Brain microvascular endothelial cell (primary cell): ENCODE measurements at regions not wholly inside any gene's neighbourhood (a gene's known extent, or its start where the extent isn't known, plus 50 kb on each side); places are given as distances from the start of the nearest gene placed in this dataset.

ENCODE experiments used
- DNase-seq: peaks from one replicate; pipeline ENCODE4 v3.0.0-alpha.2; 2020
- H3K27ac ChIP-seq: fragments of 250-450 bp; sonication (Bioruptor Pico); 2 replicates; pipeline ENCODE4 v1.5.1; 2020; ENCODE audit warnings: mild to moderate bottlenecking, moderate library complexity
- H3K27me3 ChIP-seq: fragments of 250-450 bp; sonication (Bioruptor Pico); replicated peaks from 2 replicates; pipeline ENCODE4 v1.5.1; 2020; ENCODE audit warnings: mild to moderate bottlenecking
- H3K36me3 ChIP-seq: fragments of 250-450 bp; sonication (Bioruptor Pico); replicated peaks from 2 replicates; pipeline ENCODE4 v1.5.1; 2020; ENCODE audit warnings: mild to moderate bottlenecking
- H3K4me3 ChIP-seq: 2 replicates; pipeline ENCODE4 v1.5.1; 2011; ENCODE audit warnings: low read depth, mild to moderate bottlenecking, control low read depth, low read length, moderate library complexity
- in situ Hi-C: cut with HindIII; loops from 2 replicates; pipeline ENCODE4 v1.10.0; 2017; ENCODE audit warnings: low sequenced_read_pairs, low pct_ligation_motif_present
- TF ChIP-seq, protein P1 (sequence below): IDR thresholded peaks from 2 replicates; pipeline ENCODE4 v1.5.1; 2011; ENCODE audit warnings: low read depth, mild to moderate bottlenecking, moderate library complexity, low read length, control low read depth, inconsistent platforms; ENCODE audit errors: missing control alignments

DNA sequence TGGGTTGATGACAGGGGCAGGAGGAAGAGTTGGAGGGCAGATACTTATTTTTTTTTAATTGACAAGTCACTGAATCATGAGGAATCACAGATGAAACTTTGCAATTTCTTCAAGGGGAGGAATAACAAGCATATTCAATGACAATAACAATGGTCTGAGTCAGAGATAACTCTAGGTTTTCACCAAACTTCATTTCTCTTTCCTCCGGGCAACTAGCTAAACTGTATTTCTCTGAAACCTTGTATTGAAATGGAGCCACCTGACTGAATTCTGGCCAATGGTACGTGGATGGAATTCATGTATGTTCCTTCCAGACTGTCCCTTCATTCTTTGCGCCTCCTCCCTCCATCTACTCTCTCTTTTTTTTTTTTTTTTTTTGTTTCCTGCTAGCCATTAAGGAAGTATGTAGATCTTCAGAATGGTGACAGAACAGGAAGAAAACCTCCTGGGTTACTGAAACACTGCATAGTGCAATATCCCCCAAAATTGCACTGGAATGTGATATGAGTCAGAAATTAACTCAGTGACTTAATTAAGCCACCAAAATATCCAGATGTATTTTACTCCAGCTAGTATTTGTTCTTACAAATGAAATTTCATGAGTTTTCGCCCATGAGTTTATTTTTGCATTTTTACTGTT lies 495.4 kb downstream of the OTOL1 start:
- no peak for DNase-seq
- in situ Hi-C loops = no loop called here

DNA sequence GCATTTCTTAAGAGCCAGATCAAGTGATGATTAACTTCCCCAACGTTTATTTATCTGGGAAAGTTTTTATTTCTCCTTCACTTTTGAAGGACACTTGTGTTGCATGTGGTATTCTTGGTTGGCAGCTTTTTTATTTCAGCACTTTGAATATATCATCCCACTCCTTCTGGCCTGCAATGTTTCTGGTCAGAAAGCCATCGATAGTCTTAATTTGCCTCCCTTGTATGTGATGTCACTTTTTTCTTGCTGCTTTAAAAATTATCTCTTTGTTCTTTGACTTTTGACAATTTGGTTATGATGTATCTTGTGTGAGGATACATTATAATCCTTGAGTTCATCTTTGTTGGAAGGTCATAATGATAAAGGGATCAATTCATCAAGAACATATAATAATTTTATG lies 503.2 kb downstream of the OTOL1 start:
- TF ChIP-seq, protein P1, sequence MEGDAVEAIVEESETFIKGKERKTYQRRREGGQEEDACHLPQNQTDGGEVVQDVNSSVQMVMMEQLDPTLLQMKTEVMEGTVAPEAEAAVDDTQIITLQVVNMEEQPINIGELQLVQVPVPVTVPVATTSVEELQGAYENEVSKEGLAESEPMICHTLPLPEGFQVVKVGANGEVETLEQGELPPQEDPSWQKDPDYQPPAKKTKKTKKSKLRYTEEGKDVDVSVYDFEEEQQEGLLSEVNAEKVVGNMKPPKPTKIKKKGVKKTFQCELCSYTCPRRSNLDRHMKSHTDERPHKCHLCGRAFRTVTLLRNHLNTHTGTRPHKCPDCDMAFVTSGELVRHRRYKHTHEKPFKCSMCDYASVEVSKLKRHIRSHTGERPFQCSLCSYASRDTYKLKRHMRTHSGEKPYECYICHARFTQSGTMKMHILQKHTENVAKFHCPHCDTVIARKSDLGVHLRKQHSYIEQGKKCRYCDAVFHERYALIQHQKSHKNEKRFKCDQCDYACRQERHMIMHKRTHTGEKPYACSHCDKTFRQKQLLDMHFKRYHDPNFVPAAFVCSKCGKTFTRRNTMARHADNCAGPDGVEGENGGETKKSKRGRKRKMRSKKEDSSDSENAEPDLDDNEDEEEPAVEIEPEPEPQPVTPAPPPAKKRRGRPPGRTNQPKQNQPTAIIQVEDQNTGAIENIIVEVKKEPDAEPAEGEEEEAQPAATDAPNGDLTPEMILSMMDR = no peak
- DNase-seq = no peak
- in situ Hi-C loops = no loop called here
- Histone ChIP-seq H3K27me3 (no peaks in the 10 kb centered on the region), H3K36me3 (no peaks in the 10 kb centered on the region), H3K4me3 (no peak overlapping the region), H3K27ac (no peak overlapping the region)

More for the DNA sequence above, 495.4 kb downstream of the OTOL1 start:
- Histone ChIP-seq H3K27ac (no peak overlapping the region), H3K36me3 (no peaks in the 10 kb centered on the region), H3K27me3 (no peaks in the 10 kb centered on the region), H3K4me3 (no peak overlapping the region)
- TF ChIP-seq, protein P1 = no peak

DNA sequence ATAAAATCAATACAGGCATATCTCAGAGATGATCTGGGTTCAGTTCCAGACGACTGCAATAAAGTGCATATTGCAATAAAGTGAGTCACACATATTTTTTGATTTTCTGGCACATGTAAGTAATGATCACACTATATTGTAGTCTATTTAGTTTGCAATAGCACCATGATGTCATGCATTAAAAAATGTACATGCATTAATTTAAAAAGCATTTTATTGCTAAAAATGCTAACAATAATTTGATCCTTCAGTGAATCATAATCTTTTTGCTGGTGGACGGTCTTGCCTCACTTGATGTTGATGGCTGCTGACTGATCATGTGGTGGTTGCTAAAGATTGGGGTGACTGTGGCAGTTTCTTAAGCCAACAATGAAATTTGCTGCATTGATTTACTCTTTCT lies 511.1 kb downstream of the OTOL1 start:
- in situ Hi-C loops = no loop called here
- Histone ChIP-seq H3K36me3 (no peaks in the 10 kb centered on the region), H3K27me3 (no peaks in the 10 kb centered on the region), H3K4me3 (no peak overlapping the region), H3K27ac (no peak overlapping the region)
- DNase-seq = no peak
- TF ChIP-seq, protein P1 = no peak

DNA sequence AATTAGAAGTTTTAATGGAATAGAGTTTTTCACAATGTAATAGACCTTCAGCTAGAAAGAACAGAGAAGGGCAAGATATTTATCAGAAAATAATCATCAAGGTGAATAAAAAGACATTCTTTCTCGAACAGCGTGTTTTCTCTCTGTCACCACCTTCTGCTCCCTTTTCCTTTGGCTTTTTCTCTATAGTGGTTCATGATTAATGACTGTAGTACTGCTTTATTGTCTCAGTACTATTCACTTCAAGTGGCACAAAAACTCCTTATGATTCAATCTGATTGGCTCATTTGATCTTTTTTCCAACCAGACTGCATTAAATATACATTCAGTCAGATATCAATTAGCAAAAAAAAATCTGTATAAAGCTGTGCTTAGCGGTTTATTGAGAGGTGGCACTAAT lies 516.0 kb downstream of the OTOL1 start:
- H3K27me3 ChIP-seq = no peaks in the 10 kb centered on the region
- in situ Hi-C loops = no loop called here
- H3K4me3 ChIP-seq = no peak overlapping the region
- H3K36me3 ChIP-seq = no peaks in the 10 kb centered on the region
- DNase-seq = no peak
- no peak overlapping the region for H3K27ac ChIP-seq
- TF ChIP-seq, protein P1 = no peak

DNA sequence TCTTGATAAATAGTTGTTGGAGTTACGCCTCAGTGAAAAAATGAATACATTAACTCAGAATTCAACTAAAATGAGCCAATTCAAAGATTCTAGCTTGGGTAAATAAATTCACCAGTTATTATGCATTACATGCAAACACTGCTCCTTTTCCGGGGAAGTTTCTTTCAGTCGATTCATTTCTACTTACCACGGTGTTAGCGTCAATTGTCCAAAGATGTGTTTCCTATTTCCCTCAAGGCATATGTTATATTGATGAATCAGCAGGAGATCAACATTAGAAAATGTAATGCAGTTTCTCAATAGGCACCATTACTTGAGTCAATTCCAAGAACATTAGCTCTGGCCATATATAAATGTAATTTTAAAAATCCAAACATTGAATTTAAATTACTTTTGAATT lies 517.7 kb downstream of the OTOL1 start:
- in situ Hi-C loops = no loop called here
- no peaks in the 10 kb centered on the region for H3K36me3 ChIP-seq
- H3K27me3 ChIP-seq = no peaks in the 10 kb centered on the region
- TF ChIP-seq, protein P1 = no peak
- H3K4me3 ChIP-seq = no peak overlapping the region
- no peak overlapping the region for H3K27ac ChIP-seq
- no peak for DNase-seq

DNA sequence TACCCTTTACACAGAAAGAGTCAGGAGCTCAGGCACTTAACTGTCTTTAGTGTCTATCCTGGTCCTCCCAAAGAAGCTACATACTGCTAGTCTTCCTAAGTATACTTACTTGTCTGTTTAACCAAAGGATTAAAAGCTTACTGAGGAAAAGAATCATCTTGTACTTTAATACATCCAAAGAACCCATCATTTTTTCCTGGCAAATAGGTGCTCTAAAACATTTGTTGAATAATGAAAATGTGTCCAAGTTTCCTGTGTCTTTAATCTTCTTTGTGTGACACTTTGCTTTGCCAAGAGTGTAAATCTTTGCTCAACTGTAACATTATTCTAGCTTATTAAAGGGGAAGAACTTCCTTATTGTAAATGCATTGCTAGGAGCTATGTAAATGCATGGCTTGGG lies 519.2 kb downstream of the OTOL1 start:
- DNase-seq = no peak
- in situ Hi-C loops = no loop called here
- TF ChIP-seq, protein P1 = no peak
- Histone ChIP-seq H3K27ac (no peak overlapping the region), H3K36me3 (no peaks in the 10 kb centered on the region), H3K27me3 (no peaks in the 10 kb centered on the region), H3K4me3 (no peak overlapping the region)
